T-helper 2 cell (primary cell): ENCODE measurements at regions not wholly inside any gene's neighbourhood (a gene's known extent, or its start where the extent isn't known, plus 50 kb on each side); places are given as distances from the start of the nearest gene placed in this dataset.

Experiments used
- DNase-seq, 5 experiments: peaks; one replicate each; pipeline versions ENCODE4 v3.0.0 to v3.0.0-alpha.2; 2012 to 2022

GRCh38 chrX:124529786-124530185, 183.4 kb downstream of the SH2D1A start:
- DNase-seq: no peak

GRCh38 chrX:124530803-124531202, 184.4 kb downstream of the SH2D1A start:
- DNase-seq: no peak

GRCh38 chrX:124534536-124534935, 188.2 kb downstream of the SH2D1A start:
- no peak for DNase-seq

GRCh38 chrX:124540474-124540873, 194.1 kb downstream of the SH2D1A start:
- no peak for DNase-seq

- DNase-seq: no peak
Measured at GRCh38 chrX:124548571-124548970, 202.2 kb downstream of the SH2D1A start.

- DNase-seq: no peak
Measured at GRCh38 chrX:124555036-124555595, 208.8 kb downstream of the SH2D1A start.

- DNase-seq: no peak
Measured at GRCh38 chrX:124557976-124558375, 211.6 kb downstream of the SH2D1A start.

- no peak for DNase-seq
Measured at GRCh38 chrX:124573468-124573867, 227.1 kb downstream of the SH2D1A start.

GRCh38 chrX:124592744-124593143, 246.4 kb downstream of the SH2D1A start:
- DNase-seq: peak in 1 of 5 experiments; percentile 20

GRCh38 chrX:124594017-124594651, 247.8 kb downstream of the SH2D1A start:
- no peak for DNase-seq

GRCh38 chrX:124605511-124605910, 259.1 kb downstream of the SH2D1A start:
- no peak for DNase-seq

- DNase-seq: no peak
Measured at GRCh38 chrX:124606724-124607123, 260.4 kb downstream of the SH2D1A start.

- DNase-seq: no peak
Measured at GRCh38 chrX:124619710-124620109, 273.3 kb downstream of the SH2D1A start.

- DNase-seq: no peak
Measured at GRCh38 chrX:124634363-124634762, 288.0 kb downstream of the SH2D1A start.

GRCh38 chrX:124641737-124642491, 295.6 kb downstream of the SH2D1A start:
- peak in 1 of 5 experiments; percentile 1 for DNase-seq

GRCh38 chrX:124646403-124646802, 300.0 kb downstream of the SH2D1A start:
- DNase-seq: no peak

- no peak for DNase-seq
Measured at GRCh38 chrX:124651031-124651430, 304.7 kb downstream of the SH2D1A start.

- no peak for DNase-seq
Measured at GRCh38 chrX:124665621-124666400, 319.4 kb downstream of the SH2D1A start.

GRCh38 chrX:124679199-124679598, 332.8 kb downstream of the SH2D1A start:
- DNase-seq: no peak

GRCh38 chrX:124680287-124680686, 333.9 kb downstream of the SH2D1A start:
- DNase-seq: no peak

- no peak for DNase-seq
Measured at GRCh38 chrX:124690495-124690894, 344.1 kb downstream of the SH2D1A start.

- no peak for DNase-seq
Measured at GRCh38 chrX:124699876-124700275, 353.5 kb downstream of the SH2D1A start.

- DNase-seq: no peak
Measured at GRCh38 chrX:124717537-124717936, 371.2 kb downstream of the SH2D1A start.
